Left lung (tissue), 4 donors: ENCODE measurements at regions not wholly inside any gene's neighbourhood (a gene's known extent, or its start where the extent isn't known, plus 50 kb on each side); places are given as distances from the start of the nearest gene placed in this dataset.

Experiments used
- ATAC-seq: fragments of 200-7000 bp; cut with Tn5 transposase; one replicate; pipeline ENCODE4 v1.9.1; 2020; ENCODE audit warnings: moderate library complexity
- DNase-seq, 4 donors: peaks; one replicate each; pipeline ENCODE4 v3.0.0-alpha.2; 2013 to 2020
- H3K27ac ChIP-seq, 2 donors: fragments of 200-600 bp; sonication (generic) in 1 of 2; one replicate each; pipeline versions ENCODE4 v1.5.0 to v1.8.0; 2020 to 2021
- H3K27me3 ChIP-seq, 2 donors: fragments of 200-600 bp; sonication (generic) in 1 of 2; one replicate each; pipeline versions ENCODE4 v1.5.0 to v1.8.0; 2020 to 2021
- H3K36me3 ChIP-seq, 2 donors: fragments of 200-600 bp; sonication (generic) in 1 of 2; one replicate each; pipeline versions ENCODE4 v1.5.0 to v1.8.0; 2020 to 2021
- H3K4me1 ChIP-seq, 2 donors: fragments of 200-600 bp; one replicate each; pipeline ENCODE4 v1.8.0; 2021
- H3K4me3 ChIP-seq, 2 donors: fragments of 200-600 bp; sonication (generic) in 1 of 2; one replicate each; pipeline versions ENCODE4 v1.5.0 to v1.8.0; 2020 to 2021; ENCODE audit warnings: mild to moderate bottlenecking in 1 of 2
- H3K9me3 ChIP-seq, 2 donors: fragments of 200-600 bp; sonication (generic) in 1 of 2; one replicate each; pipeline versions ENCODE4 v1.5.0 to v1.8.0; 2020 to 2021
- CTCF ChIP-seq, 2 donors: fragments of 200-600 bp; sonication (generic) in 1 of 2; IDR thresholded peaks; one replicate each; pipeline versions ENCODE4 v1.5.0 to v1.8.0; 2021; ENCODE audit warnings: antibody characterized with exemption in 2 of 2
- intact Hi-C, 2 donors: fragments of 100-400 bp; cut with DNase I; formaldehyde crosslinking; loops; one replicate each; pipeline versions ENCODE4 v1.11.2 to v1.14.2; 2022
- donor health status: DM: no; HTN: yes; CAD: no.
- donor health status: DM: no; HTN: no; CAD: no.

GRCh38 chr13:77377016-77377415 is 50.1 kb upstream of the MYCBP2 start:
- H3K27ac ChIP-seq, result no peak overlapping the region
- ATAC-seq (no peak), DNase-seq (peak in 1 of 4 donors; percentile 14)
- intact Hi-C loops, result no loop called here
- no peaks in the 10 kb centered on the region for H3K36me3 ChIP-seq
- no peak overlapping the region for H3K4me3 ChIP-seq
- H3K4me1 ChIP-seq, result no peaks in the 10 kb centered on the region
- no peaks in the 10 kb centered on the region for H3K27me3 ChIP-seq
- TF ChIP-seq CTCF (IDR thresholded peaks at IDR 0.05), result no peak
- H3K9me3 ChIP-seq, result no peaks in the 10 kb centered on the region
